ENCODE measurements at regions not wholly inside any gene's neighbourhood (a gene's known extent, or its start where the extent isn't known, plus 50 kb on each side); places are given as distances from the start of the nearest gene placed in this dataset.

DNA sequence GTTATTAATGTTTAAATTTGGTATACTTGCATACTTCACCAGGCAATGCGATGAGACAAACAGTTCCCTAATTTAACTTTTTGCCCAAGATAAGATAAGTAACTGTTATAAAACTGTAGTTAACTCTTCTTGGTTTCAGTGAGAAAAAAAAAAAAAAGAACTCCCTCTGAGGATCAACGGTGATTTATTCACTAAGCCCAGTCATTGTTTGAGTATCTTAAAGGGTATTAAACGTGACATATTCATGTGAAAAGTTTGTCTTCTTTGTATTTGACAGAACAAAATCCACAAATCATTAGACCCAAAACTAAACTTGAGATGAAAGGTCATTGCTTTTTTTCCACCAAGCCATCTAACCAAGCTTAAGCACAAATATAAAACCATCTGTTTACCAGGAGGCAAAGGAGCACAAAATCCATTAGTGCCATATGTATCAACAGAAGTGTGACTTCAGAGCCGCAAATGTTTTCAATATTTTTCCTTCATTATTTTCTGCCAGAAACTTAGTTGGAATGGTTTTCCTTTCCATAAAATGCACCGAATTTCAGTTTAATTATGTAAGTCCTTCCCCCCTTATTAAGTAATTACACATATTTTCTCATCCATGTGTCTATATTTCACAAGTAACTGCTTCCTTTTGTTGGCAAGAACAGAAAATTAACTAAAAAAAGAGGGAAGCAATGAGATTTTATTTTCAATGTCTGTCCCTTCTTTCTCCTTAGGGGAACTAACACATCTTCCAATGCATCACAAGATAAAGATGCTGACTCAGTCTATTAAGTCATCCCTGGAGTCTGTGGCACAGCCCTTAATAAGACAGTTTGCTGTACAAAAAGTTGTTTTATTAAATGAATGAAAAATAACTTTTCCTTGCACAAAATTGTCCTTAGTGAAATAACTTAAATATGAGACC is 92.2 kb upstream of the RAP2B start:
- Histone ChIP-seq H3K4me2 (no peak overlapping the region), H3F3A (ENCODE audit: insufficient read depth, low read depth) (no peaks in the 10 kb centered on the region), H3K4me1 (replicated peaks; ENCODE audit: insufficient read depth) (peaks cover 18% of the 10 kb centered on the region; the same call in 1 of the 2 replicates), H3K4me3 (no peak overlapping the region), H3K27ac (no peak overlapping the region), H3K36me3 (ENCODE audit: low read depth) (no peaks in the 10 kb centered on the region), H3K27me3 (ENCODE audit: insufficient read depth, low read depth) (no peaks in the 10 kb centered on the region), H3K9me2 (ENCODE audit: insufficient read depth) (no peaks in the 10 kb centered on the region), H3K79me2 (ENCODE audit: low read depth) (no peaks in the 10 kb centered on the region), H4K20me1 (ENCODE audit: insufficient read depth) (no peaks in the 10 kb centered on the region), H2AFZ (no peak overlapping the region), H3K9me3 (ENCODE audit: insufficient read depth, low read depth) (no peaks in the 10 kb centered on the region)
- DNase-seq = no peak
- TF ChIP-seq, protein P1, sequence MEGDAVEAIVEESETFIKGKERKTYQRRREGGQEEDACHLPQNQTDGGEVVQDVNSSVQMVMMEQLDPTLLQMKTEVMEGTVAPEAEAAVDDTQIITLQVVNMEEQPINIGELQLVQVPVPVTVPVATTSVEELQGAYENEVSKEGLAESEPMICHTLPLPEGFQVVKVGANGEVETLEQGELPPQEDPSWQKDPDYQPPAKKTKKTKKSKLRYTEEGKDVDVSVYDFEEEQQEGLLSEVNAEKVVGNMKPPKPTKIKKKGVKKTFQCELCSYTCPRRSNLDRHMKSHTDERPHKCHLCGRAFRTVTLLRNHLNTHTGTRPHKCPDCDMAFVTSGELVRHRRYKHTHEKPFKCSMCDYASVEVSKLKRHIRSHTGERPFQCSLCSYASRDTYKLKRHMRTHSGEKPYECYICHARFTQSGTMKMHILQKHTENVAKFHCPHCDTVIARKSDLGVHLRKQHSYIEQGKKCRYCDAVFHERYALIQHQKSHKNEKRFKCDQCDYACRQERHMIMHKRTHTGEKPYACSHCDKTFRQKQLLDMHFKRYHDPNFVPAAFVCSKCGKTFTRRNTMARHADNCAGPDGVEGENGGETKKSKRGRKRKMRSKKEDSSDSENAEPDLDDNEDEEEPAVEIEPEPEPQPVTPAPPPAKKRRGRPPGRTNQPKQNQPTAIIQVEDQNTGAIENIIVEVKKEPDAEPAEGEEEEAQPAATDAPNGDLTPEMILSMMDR (conservative IDR thresholded peaks at IDR 0.05) = no peak
- no peak for TF ChIP-seq EZH2 (IDR thresholded peaks at IDR 0.05; ENCODE audit: low read depth)
- BruUV-seq (replicated peaks) = no TSS peak
- intact Hi-C loops (cut with micrococcal nuclease; ENCODE audit: unreplicated experiment) = no loop called here
- ChIA-PET CTCF (no interaction called here), POLR2A (ENCODE audit: unreplicated experiment) (no interaction called here)

DNA sequence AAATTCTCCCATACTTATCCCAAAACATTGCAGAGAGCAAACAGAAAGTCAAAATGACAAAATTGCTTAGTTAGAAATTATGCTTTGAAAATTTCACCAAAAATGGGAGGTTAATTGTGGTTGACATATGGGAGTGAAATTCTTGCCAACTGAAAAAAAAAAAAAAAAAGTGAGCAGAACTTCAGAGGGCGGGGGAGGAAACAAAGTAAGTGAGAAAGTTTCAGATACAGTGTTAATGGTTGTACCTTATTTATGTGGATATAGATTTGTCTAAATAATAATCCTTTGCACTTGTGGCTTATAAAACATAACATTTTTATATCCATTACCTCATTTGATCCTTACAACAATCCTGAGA is 91.5 kb upstream of the RAP2B start:
- peaks cover 18% of the 10 kb centered on the region; the same call in 1 of the 2 replicates for H3K4me1 ChIP-seq (replicated peaks; ENCODE audit: insufficient read depth)
- no peak overlapping the region for H3K4me2 ChIP-seq
- no peak overlapping the region for H3K4me3 ChIP-seq
- H3K9me2 ChIP-seq (ENCODE audit: insufficient read depth) = no peaks in the 10 kb centered on the region
- no peaks in the 10 kb centered on the region for H3F3A ChIP-seq (ENCODE audit: insufficient read depth, low read depth)
- no peak overlapping the region for H2AFZ ChIP-seq
- ChIA-PET CTCF (no interaction called here), POLR2A (ENCODE audit: unreplicated experiment) (no interaction called here)
- no peaks in the 10 kb centered on the region for H4K20me1 ChIP-seq (ENCODE audit: insufficient read depth)
- no peak for DNase-seq
- no peaks in the 10 kb centered on the region for H3K36me3 ChIP-seq (ENCODE audit: low read depth)
- H3K79me2 ChIP-seq (ENCODE audit: low read depth) = no peaks in the 10 kb centered on the region
- H3K27ac ChIP-seq = no peak overlapping the region
- intact Hi-C loops (cut with micrococcal nuclease; ENCODE audit: unreplicated experiment) = no loop called here
- no peaks in the 10 kb centered on the region for H3K9me3 ChIP-seq (ENCODE audit: insufficient read depth, low read depth)
- no peaks in the 10 kb centered on the region for H3K27me3 ChIP-seq (ENCODE audit: insufficient read depth, low read depth)
- BruUV-seq (replicated peaks) = no TSS peak
- TF ChIP-seq, protein P1 (conservative IDR thresholded peaks at IDR 0.05) = no peak
- TF ChIP-seq EZH2 (IDR thresholded peaks at IDR 0.05; ENCODE audit: low read depth) = no peak

DNA sequence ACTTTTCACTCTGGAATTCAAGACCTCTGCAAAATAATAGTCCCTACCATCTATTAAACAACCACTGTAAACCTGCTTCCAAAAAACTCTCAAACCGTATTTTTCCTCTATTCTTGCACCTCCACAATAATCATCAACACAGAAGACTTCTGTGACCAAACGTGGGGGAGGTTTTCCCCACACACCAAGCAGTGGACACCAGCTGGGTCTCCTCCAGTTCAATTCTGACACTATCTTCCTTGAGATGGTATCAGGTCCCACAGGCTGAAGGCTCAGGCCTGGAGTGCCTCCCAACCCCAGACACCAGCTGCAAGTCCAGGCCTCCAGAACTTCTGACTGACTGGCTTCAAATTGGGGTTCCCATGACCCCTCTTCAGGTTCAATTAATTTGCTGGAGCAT is 89.6 kb upstream of the RAP2B start:
- DNase-seq = no peak
- intact Hi-C loops (cut with micrococcal nuclease; ENCODE audit: unreplicated experiment) = loop anchor here (2.0 kb wide), 1 partner anchor 58 kb away; no protein-coding TSS in a partner anchor
- Histone ChIP-seq H3K9me3 (ENCODE audit: insufficient read depth, low read depth) (no peaks in the 10 kb centered on the region), H3K36me3 (ENCODE audit: low read depth) (no peaks in the 10 kb centered on the region), H3K79me2 (ENCODE audit: low read depth) (no peaks in the 10 kb centered on the region), H3K27me3 (ENCODE audit: insufficient read depth, low read depth) (no peaks in the 10 kb centered on the region), H3K27ac (no peak overlapping the region), H3K4me2 (no peak overlapping the region), H4K20me1 (ENCODE audit: insufficient read depth) (no peaks in the 10 kb centered on the region), H3K4me1 (replicated peaks; ENCODE audit: insufficient read depth) (peaks cover 18% of the 10 kb centered on the region; the same call in 1 of the 2 replicates), H3F3A (ENCODE audit: insufficient read depth, low read depth) (no peaks in the 10 kb centered on the region), H3K9me2 (ENCODE audit: insufficient read depth) (no peaks in the 10 kb centered on the region), H3K4me3 (no peak overlapping the region), H2AFZ (peak overlapping the region; percentile 31; the same call in 1 of the 2 replicates)
- ChIA-PET POLR2A (ENCODE audit: unreplicated experiment) (interaction anchor here (0.6 to 0.9 kb wide), 5 partner anchors 27 to 1959 kb away, joined by 3 to 11 read pairs (median 5); no protein-coding TSS in a partner anchor), CTCF (interaction anchor here (1.3 kb wide), 1 partner anchor 20 kb away, joined by 3 read pairs; no protein-coding TSS in a partner anchor)
- BruUV-seq (replicated peaks) = no TSS peak
- no peak for TF ChIP-seq EZH2 (IDR thresholded peaks at IDR 0.05; ENCODE audit: low read depth)
- TF ChIP-seq, protein P1 (conservative IDR thresholded peaks at IDR 0.05) = no peak

Measured in PC-9 (cell line).